Breast epithelium (tissue), 3 donors: ENCODE measurements at regions not wholly inside any gene's neighbourhood (a gene's known extent, or its start where the extent isn't known, plus 50 kb on each side); places are given as distances from the start of the nearest gene placed in this dataset.

Experiments used
- POLR2AphosphoS5 ChIP-seq, 3 donors: sonication (generic); formaldehyde crosslinking; IDR thresholded peaks; one replicate each; pipeline ENCODE4 v1.6.1; 2017; ENCODE audit warnings: antibody characterized with exemption in 3 of 3
- TF ChIP-seq, protein P1 (sequence below), 3 donors: fragments of 450-650 bp; IDR thresholded peaks; one replicate each; pipeline ENCODE4 v1.5.1; 2016 to 2017; ENCODE audit warnings: antibody characterized with exemption in 3 of 3, mild to moderate bottlenecking in 3 of 3, moderate library complexity in 3 of 3

DNA sequence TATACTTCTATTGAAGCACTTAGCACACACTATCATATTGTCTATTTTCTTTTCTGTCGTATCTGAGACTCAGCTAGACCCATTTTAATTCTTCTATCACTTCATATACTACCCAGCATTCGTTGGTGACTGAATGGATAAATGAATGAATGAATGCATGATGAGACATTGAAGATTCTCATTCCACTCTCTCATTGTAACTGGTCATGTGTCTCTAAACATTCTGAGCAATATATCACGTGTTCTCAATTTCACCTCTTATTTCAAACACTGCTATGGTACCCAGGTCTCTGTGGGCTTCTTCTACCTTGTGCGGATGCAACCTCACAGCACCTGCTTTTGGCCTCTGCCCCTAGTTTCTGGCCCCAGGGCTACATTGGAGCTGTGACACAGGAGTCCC lies 65.2 kb upstream of the USPL1 start:
- TF ChIP-seq, protein P1, sequence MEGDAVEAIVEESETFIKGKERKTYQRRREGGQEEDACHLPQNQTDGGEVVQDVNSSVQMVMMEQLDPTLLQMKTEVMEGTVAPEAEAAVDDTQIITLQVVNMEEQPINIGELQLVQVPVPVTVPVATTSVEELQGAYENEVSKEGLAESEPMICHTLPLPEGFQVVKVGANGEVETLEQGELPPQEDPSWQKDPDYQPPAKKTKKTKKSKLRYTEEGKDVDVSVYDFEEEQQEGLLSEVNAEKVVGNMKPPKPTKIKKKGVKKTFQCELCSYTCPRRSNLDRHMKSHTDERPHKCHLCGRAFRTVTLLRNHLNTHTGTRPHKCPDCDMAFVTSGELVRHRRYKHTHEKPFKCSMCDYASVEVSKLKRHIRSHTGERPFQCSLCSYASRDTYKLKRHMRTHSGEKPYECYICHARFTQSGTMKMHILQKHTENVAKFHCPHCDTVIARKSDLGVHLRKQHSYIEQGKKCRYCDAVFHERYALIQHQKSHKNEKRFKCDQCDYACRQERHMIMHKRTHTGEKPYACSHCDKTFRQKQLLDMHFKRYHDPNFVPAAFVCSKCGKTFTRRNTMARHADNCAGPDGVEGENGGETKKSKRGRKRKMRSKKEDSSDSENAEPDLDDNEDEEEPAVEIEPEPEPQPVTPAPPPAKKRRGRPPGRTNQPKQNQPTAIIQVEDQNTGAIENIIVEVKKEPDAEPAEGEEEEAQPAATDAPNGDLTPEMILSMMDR (IDR thresholded peaks at IDR 0.05), result no peak
- TF ChIP-seq POLR2AphosphoS5 (IDR thresholded peaks at IDR 0.05), result no peak
